ENCODE measurements at regions not wholly inside any gene's neighbourhood (a gene's known extent, or its start where the extent isn't known, plus 50 kb on each side); places are given as distances from the start of the nearest gene placed in this dataset.
"Not testable (repeated sequence)": the region's sequence is repeated elsewhere in the genome, so short reads cannot be mapped to it uniquely, and the experiment has no call there.

DNA sequence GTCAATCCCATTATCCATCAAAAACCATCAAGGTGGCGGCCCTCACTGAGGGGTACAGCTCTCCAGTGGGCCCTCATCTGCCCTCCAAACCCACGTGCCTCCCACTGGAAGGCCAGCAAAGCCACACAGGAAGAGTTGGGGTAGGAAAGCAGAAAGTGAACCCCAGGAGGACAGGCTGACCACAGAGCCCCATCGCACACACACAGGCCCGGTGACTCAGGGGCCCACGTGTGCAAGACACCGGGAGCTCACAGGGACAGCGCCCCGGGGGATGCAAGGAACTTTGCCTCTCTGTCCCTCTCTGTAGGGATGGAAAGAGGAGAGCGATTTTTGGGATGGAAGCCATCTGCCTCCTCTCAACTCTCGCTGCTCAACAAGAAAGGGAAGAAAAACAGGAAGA lies 85.0 kb upstream of the FRG2C start:
- TF ChIP-seq, protein P1, sequence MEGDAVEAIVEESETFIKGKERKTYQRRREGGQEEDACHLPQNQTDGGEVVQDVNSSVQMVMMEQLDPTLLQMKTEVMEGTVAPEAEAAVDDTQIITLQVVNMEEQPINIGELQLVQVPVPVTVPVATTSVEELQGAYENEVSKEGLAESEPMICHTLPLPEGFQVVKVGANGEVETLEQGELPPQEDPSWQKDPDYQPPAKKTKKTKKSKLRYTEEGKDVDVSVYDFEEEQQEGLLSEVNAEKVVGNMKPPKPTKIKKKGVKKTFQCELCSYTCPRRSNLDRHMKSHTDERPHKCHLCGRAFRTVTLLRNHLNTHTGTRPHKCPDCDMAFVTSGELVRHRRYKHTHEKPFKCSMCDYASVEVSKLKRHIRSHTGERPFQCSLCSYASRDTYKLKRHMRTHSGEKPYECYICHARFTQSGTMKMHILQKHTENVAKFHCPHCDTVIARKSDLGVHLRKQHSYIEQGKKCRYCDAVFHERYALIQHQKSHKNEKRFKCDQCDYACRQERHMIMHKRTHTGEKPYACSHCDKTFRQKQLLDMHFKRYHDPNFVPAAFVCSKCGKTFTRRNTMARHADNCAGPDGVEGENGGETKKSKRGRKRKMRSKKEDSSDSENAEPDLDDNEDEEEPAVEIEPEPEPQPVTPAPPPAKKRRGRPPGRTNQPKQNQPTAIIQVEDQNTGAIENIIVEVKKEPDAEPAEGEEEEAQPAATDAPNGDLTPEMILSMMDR (IDR thresholded peaks at IDR 0.05): not testable (repeated sequence)
- TF ChIP-seq POLR2A, EP300 (IDR thresholded peaks at IDR 0.05): not testable (repeated sequence)
